ENCODE measurements at regions not wholly inside any gene's neighbourhood (a gene's known extent, or its start where the extent isn't known, plus 50 kb on each side); places are given as distances from the start of the nearest gene placed in this dataset.

DNA sequence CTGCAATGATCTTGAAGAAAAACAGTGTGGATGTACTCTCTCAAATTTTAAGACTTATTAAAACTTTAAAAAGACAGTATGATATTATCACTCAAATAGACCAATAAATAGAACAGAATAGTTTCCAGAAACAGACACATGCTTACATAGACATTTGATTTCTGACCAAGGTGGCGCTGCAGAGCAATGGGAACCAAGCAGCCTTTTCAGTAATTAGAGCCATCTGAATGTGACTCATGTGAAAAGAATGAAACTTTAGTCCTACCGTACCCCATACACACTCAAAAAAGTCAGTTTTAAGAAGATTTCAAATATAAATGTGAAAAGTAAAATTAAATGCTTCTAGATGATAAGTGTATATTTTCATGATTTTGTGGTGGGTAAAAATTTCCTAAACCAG lies 74.2 kb upstream of the MS4A8 start:
- no peak for TF ChIP-seq EZH2 (IDR thresholded peaks at IDR 0.05; ENCODE audit: borderline replicate concordance, low read depth, low read length, poor library complexity, severe bottlenecking)
- TF ChIP-seq, protein P1, sequence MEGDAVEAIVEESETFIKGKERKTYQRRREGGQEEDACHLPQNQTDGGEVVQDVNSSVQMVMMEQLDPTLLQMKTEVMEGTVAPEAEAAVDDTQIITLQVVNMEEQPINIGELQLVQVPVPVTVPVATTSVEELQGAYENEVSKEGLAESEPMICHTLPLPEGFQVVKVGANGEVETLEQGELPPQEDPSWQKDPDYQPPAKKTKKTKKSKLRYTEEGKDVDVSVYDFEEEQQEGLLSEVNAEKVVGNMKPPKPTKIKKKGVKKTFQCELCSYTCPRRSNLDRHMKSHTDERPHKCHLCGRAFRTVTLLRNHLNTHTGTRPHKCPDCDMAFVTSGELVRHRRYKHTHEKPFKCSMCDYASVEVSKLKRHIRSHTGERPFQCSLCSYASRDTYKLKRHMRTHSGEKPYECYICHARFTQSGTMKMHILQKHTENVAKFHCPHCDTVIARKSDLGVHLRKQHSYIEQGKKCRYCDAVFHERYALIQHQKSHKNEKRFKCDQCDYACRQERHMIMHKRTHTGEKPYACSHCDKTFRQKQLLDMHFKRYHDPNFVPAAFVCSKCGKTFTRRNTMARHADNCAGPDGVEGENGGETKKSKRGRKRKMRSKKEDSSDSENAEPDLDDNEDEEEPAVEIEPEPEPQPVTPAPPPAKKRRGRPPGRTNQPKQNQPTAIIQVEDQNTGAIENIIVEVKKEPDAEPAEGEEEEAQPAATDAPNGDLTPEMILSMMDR (conservative IDR thresholded peaks at IDR 0.05; ENCODE audit: low read depth, low read length): peak; percentile 79
- CTCF ChIA-PET: no interaction called here
- Histone ChIP-seq H3K27me3 (replicated peaks; ENCODE audit: insufficient read depth, low read depth, low read length, poor library complexity) (no peaks in the 10 kb centered on the region), H3K27ac (ENCODE audit: low read depth, low read length, poor library complexity, severe bottlenecking) (no peak overlapping the region), H3K9me3 (ENCODE audit: low read depth, low read length, poor library complexity, severe bottlenecking) (no peaks in the 10 kb centered on the region), H3K4me3 (ENCODE audit: low read depth, low read length, poor library complexity, severe bottlenecking) (no peak overlapping the region), H3K36me3 (ENCODE audit: insufficient read depth, low read length, poor library complexity, severe bottlenecking) (no peaks in the 10 kb centered on the region), H3K4me1 (ENCODE audit: insufficient read depth, low read length, poor library complexity, severe bottlenecking) (no peaks in the 10 kb centered on the region)
- peak; percentile 85 for DNase-seq (ENCODE audit: low spot score)
- POLR2A ChIA-PET (ENCODE audit: low non-redundant PET): no interaction called here
- intact Hi-C loops (cut with micrococcal nuclease; ENCODE audit: unreplicated experiment): no loop called here
- no TSS peak for BruUV-seq (replicated peaks)

DNA sequence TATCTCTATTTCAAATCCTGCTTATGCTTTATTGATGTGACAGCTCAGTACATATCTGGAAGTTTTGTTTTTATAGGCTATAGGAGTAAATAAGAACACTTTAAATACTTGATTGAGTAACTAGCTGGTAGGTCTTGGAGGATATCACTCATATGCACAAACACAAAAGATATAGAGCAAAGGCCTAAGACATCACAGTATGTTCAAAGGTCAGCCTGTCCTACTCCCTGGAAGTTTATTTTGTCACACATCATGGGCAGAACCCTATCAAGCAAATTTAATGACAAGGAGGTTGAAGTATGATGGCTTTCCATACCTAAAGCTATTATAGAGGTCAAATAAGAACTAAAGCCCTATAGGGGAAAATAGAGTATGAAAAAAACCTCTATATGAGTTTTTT lies 70.0 kb upstream of the MS4A8 start:
- no peaks in the 10 kb centered on the region for H3K4me1 ChIP-seq (ENCODE audit: insufficient read depth, low read length, poor library complexity, severe bottlenecking)
- no peak overlapping the region for H3K27ac ChIP-seq (ENCODE audit: low read depth, low read length, poor library complexity, severe bottlenecking)
- DNase-seq (ENCODE audit: low spot score): no peak
- intact Hi-C loops (cut with micrococcal nuclease; ENCODE audit: unreplicated experiment): no loop called here
- POLR2A ChIA-PET (ENCODE audit: low non-redundant PET): no interaction called here
- CTCF ChIA-PET: no interaction called here
- TF ChIP-seq, protein P1 (conservative IDR thresholded peaks at IDR 0.05; ENCODE audit: low read depth, low read length): no peak
- no peak for TF ChIP-seq EZH2 (IDR thresholded peaks at IDR 0.05; ENCODE audit: borderline replicate concordance, low read depth, low read length, poor library complexity, severe bottlenecking)
- H3K27me3 ChIP-seq (replicated peaks; ENCODE audit: insufficient read depth, low read depth, low read length, poor library complexity): no peaks in the 10 kb centered on the region
- H3K4me3 ChIP-seq (ENCODE audit: low read depth, low read length, poor library complexity, severe bottlenecking): no peak overlapping the region
- no peaks in the 10 kb centered on the region for H3K36me3 ChIP-seq (ENCODE audit: insufficient read depth, low read length, poor library complexity, severe bottlenecking)
- no peaks in the 10 kb centered on the region for H3K9me3 ChIP-seq (ENCODE audit: low read depth, low read length, poor library complexity, severe bottlenecking)
- no TSS peak for BruUV-seq (replicated peaks)

DNA sequence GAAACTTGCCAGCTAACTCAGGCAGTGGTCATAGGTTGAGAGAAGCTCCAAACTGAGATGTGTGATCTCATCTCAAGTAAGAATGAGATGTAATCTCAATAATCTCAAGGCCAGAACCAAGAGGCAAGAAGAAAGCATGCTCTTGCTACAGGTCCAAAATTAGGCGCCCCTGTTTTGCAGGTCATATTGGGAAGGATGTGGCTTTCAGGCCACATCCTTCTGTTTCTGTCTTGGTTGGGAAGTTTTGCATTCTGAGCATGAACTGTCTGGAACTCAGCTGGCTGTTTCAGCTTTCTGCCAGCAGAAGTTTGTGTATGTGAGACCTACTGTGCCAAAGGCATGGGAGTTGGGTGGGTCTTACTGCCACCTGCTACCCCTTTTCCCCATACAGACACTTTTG lies 67.5 kb upstream of the MS4A8 start:
- DNase-seq (ENCODE audit: low spot score): no peak
- intact Hi-C loops (cut with micrococcal nuclease; ENCODE audit: unreplicated experiment): no loop called here
- Histone ChIP-seq H3K9me3 (ENCODE audit: low read depth, low read length, poor library complexity, severe bottlenecking) (no peaks in the 10 kb centered on the region), H3K27ac (ENCODE audit: low read depth, low read length, poor library complexity, severe bottlenecking) (no peak overlapping the region), H3K4me1 (ENCODE audit: insufficient read depth, low read length, poor library complexity, severe bottlenecking) (no peaks in the 10 kb centered on the region), H3K36me3 (ENCODE audit: insufficient read depth, low read length, poor library complexity, severe bottlenecking) (no peaks in the 10 kb centered on the region), H3K4me3 (ENCODE audit: low read depth, low read length, poor library complexity, severe bottlenecking) (no peak overlapping the region), H3K27me3 (replicated peaks; ENCODE audit: insufficient read depth, low read depth, low read length, poor library complexity) (no peaks in the 10 kb centered on the region)
- TF ChIP-seq, protein P1 (conservative IDR thresholded peaks at IDR 0.05; ENCODE audit: low read depth, low read length): no peak
- TF ChIP-seq EZH2 (IDR thresholded peaks at IDR 0.05; ENCODE audit: borderline replicate concordance, low read depth, low read length, poor library complexity, severe bottlenecking): no peak
- ChIA-PET CTCF (no interaction called here), POLR2A (ENCODE audit: low non-redundant PET) (no interaction called here)
- no TSS peak for BruUV-seq (replicated peaks)

Measured in A673 (cell line).